Smooth muscle cell (in vitro differentiated cells): ENCODE measurements at regions not wholly inside any gene's neighbourhood (a gene's known extent, or its start where the extent isn't known, plus 50 kb on each side); places are given as distances from the start of the nearest gene placed in this dataset.

Source experiments
- DNase-seq: peaks from one replicate; lab custom pipeline; 2025; ENCODE audit not compliant: unreplicated experiment; lab: John Stamatoyannopoulos, UW
- H2AFZ ChIP-seq: fragments of 200-600 bp; sonication (generic); 2 replicates; pipeline ENCODE4 v1.6.0; 2016; ENCODE audit warnings: antibody characterized with exemption, low read depth, mild to moderate bottlenecking
- H3F3A ChIP-seq: fragments of 200-600 bp; sonication (generic); 2 replicates; pipeline ENCODE4 v1.6.0; 2017; ENCODE audit warnings: antibody characterized with exemption, low read depth
- H3K27ac ChIP-seq: fragments of 200-600 bp; sonication (generic); 2 replicates; pipeline ENCODE4 v1.5.1; 2016; ENCODE audit warnings: low read depth, mild to moderate bottlenecking
- H3K27me3 ChIP-seq: fragments of 200-600 bp; sonication (generic); 2 replicates; pipeline ENCODE4 v1.6.1; 2016; ENCODE audit warnings: low read depth, mild to moderate bottlenecking
- H3K36me3 ChIP-seq: fragments of 200-600 bp; sonication (generic); 2 replicates; pipeline ENCODE4 v1.5.1; 2016; ENCODE audit warnings: low read depth
- H3K4me1 ChIP-seq: fragments of 200-600 bp; sonication (generic); 2 replicates; pipeline ENCODE4 v1.5.1; 2016; ENCODE audit warnings: low read depth
- H3K4me2 ChIP-seq: fragments of 200-600 bp; sonication (generic); 2 replicates; pipeline ENCODE4 v1.6.0; 2016; ENCODE audit warnings: mild to moderate bottlenecking
- H3K4me3 ChIP-seq: fragments of 200-600 bp; sonication (generic); 2 replicates; pipeline ENCODE4 v1.5.1; 2016; ENCODE audit warnings: mild to moderate bottlenecking
- H3K79me2 ChIP-seq: fragments of 200-600 bp; sonication (generic); 2 replicates; pipeline ENCODE4 v1.6.0; 2016; ENCODE audit warnings: low read depth, mild to moderate bottlenecking
- H3K9ac ChIP-seq: fragments of 200-600 bp; sonication (generic); 2 replicates; pipeline ENCODE4 v1.6.0; 2016; ENCODE audit warnings: low read depth
- H3K9me3 ChIP-seq: fragments of 200-600 bp; sonication (generic); replicated peaks from 2 replicates; pipeline ENCODE4 v1.5.1; 2016; ENCODE audit warnings: low read depth
- H4K20me1 ChIP-seq: fragments of 200-600 bp; sonication (generic); 2 replicates; pipeline ENCODE4 v1.6.0; 2016; ENCODE audit warnings: low read depth
- WGBS: methylation state at CpG from one replicate; pipeline ENCODE4 v1.1.7; 2016; ENCODE audit warnings: low lambda C conversion rate; 5-methylcytosine and 5-hydroxymethylcytosine counted together
- TF ChIP-seq, protein P1 (sequence below): fragments of 200-600 bp; sonication (generic); IDR thresholded peaks from 2 replicates; pipeline ENCODE4 v1.5.1; 2017; ENCODE audit warnings: borderline replicate concordance, mild to moderate bottlenecking, antibody characterized with exemption; ENCODE audit not compliant: insufficient read depth, poor library complexity, severe bottlenecking

- Histone ChIP-seq H3K4me2 (no peak overlapping the region), H3F3A (no peaks in the 10 kb centered on the region), H4K20me1 (no peaks in the 10 kb centered on the region), H2AFZ (no peak overlapping the region), H3K36me3 (no peaks in the 10 kb centered on the region), H3K27me3 (no peaks in the 10 kb centered on the region), H3K27ac (no peak overlapping the region), H3K4me1 (no peaks in the 10 kb centered on the region), H3K4me3 (no peak overlapping the region), H3K9ac (no peak overlapping the region), H3K9me3 (no peaks in the 10 kb centered on the region), H3K79me2 (no peaks in the 10 kb centered on the region)
- 59% methylated on average over 7 of the region's 7 CpGs for WGBS
- TF ChIP-seq, protein P1, sequence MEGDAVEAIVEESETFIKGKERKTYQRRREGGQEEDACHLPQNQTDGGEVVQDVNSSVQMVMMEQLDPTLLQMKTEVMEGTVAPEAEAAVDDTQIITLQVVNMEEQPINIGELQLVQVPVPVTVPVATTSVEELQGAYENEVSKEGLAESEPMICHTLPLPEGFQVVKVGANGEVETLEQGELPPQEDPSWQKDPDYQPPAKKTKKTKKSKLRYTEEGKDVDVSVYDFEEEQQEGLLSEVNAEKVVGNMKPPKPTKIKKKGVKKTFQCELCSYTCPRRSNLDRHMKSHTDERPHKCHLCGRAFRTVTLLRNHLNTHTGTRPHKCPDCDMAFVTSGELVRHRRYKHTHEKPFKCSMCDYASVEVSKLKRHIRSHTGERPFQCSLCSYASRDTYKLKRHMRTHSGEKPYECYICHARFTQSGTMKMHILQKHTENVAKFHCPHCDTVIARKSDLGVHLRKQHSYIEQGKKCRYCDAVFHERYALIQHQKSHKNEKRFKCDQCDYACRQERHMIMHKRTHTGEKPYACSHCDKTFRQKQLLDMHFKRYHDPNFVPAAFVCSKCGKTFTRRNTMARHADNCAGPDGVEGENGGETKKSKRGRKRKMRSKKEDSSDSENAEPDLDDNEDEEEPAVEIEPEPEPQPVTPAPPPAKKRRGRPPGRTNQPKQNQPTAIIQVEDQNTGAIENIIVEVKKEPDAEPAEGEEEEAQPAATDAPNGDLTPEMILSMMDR, result peak; percentile 69
- DNase-seq, result no peak
These were observed 440.1 kb upstream of the ADAMTS16 start for GRCh38 chr5:4700069-4700468.

DNA sequence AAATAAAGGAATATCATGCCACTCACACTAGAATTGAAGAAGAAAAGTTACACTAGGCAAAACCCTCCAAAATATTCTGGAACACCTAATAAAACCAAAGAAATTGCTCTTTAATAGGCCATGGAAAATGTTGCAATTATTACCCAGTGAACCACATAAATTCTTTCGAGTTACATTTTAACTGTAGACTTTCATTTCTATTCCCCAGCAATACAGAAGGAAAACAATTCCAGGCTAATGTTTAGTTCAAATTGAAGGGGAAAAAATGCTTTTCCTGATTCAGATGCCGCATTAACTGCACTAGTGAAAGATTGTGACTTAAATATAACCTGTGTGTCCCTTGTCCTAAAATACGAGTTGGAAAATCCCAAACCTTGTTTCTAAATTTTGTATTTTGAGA, 439.3 kb upstream of the ADAMTS16 start:
- H3K27ac ChIP-seq, result no peak overlapping the region
- H3K4me3 ChIP-seq, result no peak overlapping the region
- WGBS, result 77% methylated on average over 3 of the region's 3 CpGs
- H3K4me2 ChIP-seq, result no peak overlapping the region
- H3K36me3 ChIP-seq, result no peaks in the 10 kb centered on the region
- H3K79me2 ChIP-seq, result no peaks in the 10 kb centered on the region
- H4K20me1 ChIP-seq, result no peaks in the 10 kb centered on the region
- TF ChIP-seq, protein P1, result no peak
- DNase-seq, result no peak
- H3K27me3 ChIP-seq, result no peaks in the 10 kb centered on the region
- no peaks in the 10 kb centered on the region for H3F3A ChIP-seq
- no peak overlapping the region for H3K9ac ChIP-seq
- H3K4me1 ChIP-seq, result no peaks in the 10 kb centered on the region
- no peaks in the 10 kb centered on the region for H3K9me3 ChIP-seq
- H2AFZ ChIP-seq, result no peak overlapping the region

- WGBS, result 87% methylated on average over 4 of the region's 4 CpGs
- no peaks in the 10 kb centered on the region for H3K79me2 ChIP-seq
- H2AFZ ChIP-seq, result no peak overlapping the region
- no peaks in the 10 kb centered on the region for H3F3A ChIP-seq
- no peak overlapping the region for H3K4me3 ChIP-seq
- no peaks in the 10 kb centered on the region for H3K36me3 ChIP-seq
- no peak overlapping the region for H3K4me2 ChIP-seq
- no peak for DNase-seq
- H3K27me3 ChIP-seq, result no peaks in the 10 kb centered on the region
- H3K27ac ChIP-seq, result no peak overlapping the region
- no peaks in the 10 kb centered on the region for H3K4me1 ChIP-seq
- H3K9ac ChIP-seq, result no peak overlapping the region
- H4K20me1 ChIP-seq, result no peaks in the 10 kb centered on the region
- TF ChIP-seq, protein P1, result no peak
- no peaks in the 10 kb centered on the region for H3K9me3 ChIP-seq
These were observed 436.1 kb upstream of the ADAMTS16 start for GRCh38 chr5:4703931-4704458.

DNA sequence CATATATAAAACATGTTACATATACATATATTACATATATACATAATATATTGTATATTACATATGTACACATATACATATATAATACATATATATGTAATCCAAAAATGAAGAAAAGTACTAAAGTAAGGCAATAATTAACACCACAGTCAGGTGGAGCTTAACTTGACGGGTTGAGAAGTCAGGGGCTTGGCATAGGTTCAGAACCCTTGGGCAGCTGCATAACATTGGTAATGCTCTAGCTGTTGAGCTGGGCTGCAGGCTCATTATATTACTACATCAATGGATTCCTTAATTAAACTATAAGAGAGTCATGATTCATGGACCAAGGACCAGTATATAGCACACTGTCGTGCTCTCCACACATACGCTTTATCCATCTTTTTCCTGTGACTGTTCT, 435.2 kb upstream of the ADAMTS16 start:
- no peak for DNase-seq
- 77% methylated on average over 3 of the region's 3 CpGs for WGBS
- Histone ChIP-seq H3K9ac (no peak overlapping the region), H3K4me3 (no peak overlapping the region), H3K4me2 (no peak overlapping the region), H4K20me1 (no peaks in the 10 kb centered on the region), H2AFZ (no peak overlapping the region), H3K9me3 (no peaks in the 10 kb centered on the region), H3K4me1 (no peaks in the 10 kb centered on the region), H3K36me3 (no peaks in the 10 kb centered on the region), H3K79me2 (no peaks in the 10 kb centered on the region), H3K27ac (no peak overlapping the region), H3F3A (no peaks in the 10 kb centered on the region), H3K27me3 (no peaks in the 10 kb centered on the region)
- TF ChIP-seq, protein P1, result no peak
